Stimulated activated naive B cell treated with anti-CD40 and anti-IgM and Interleukin-4, amounts not matched to agents 10 μg/mL and 1 μg/mL and 100 μg/mL, for 72 hours (primary cell): ENCODE measurements at regions not wholly inside any gene's neighbourhood (a gene's known extent, or its start where the extent isn't known, plus 50 kb on each side); places are given as distances from the start of the nearest gene placed in this dataset.
A peak's percentile ranks its signal among the peaks of the same experiment; 100 is the strongest.

Experiments used
- ATAC-seq, 2 donors: fragments of 150-1000 bp; cut with Tn5 transposase; replicated peaks; 2 replicates each; pipeline ENCODE4 v1.10.0; 2021; ENCODE audit warnings: moderate library complexity in 1 of 2
- DNase-seq: peaks from one replicate; pipeline ENCODE4 v3.0.0; 2021
- H3K27ac Mint-ChIP-seq: one replicate; pipeline ENCODE4 v1.8.0; 2022; ENCODE audit warnings: mild to moderate bottlenecking, mixed read lengths
- H3K27me3 Mint-ChIP-seq, 2 donors: one replicate each; pipeline ENCODE4 v1.8.0; 2022; ENCODE audit warnings: mixed read lengths in 2 of 2
- H3K36me3 Mint-ChIP-seq, 2 donors: one replicate each; pipeline ENCODE4 v1.8.0; 2022; ENCODE audit warnings: mixed read lengths in 2 of 2, mild to moderate bottlenecking in 1 of 2
- H3K4me1 Mint-ChIP-seq, 2 donors: one replicate each; pipeline ENCODE4 v1.8.0; 2022; ENCODE audit warnings: mixed read lengths in 2 of 2, mild to moderate bottlenecking in 1 of 2
- H3K4me3 Mint-ChIP-seq, 2 donors: one replicate each; pipeline ENCODE4 v1.8.0; 2022; ENCODE audit warnings: mild to moderate bottlenecking in 2 of 2, mixed read lengths in 2 of 2, moderate library complexity in 1 of 2
- H3K9me3 Mint-ChIP-seq, 2 donors: one replicate each; pipeline ENCODE4 v1.8.0; 2022; ENCODE audit warnings: mixed read lengths in 2 of 2, mild to moderate bottlenecking in 1 of 2

GRCh38 chr13:53873558-53873957, 844.9 kb downstream of the OLFM4 start:
- H3K36me3 Mint-ChIP-seq = no peaks in the 10 kb centered on the region
- no peaks in the 10 kb centered on the region for H3K27me3 Mint-ChIP-seq
- H3K4me1 Mint-ChIP-seq = no peaks in the 10 kb centered on the region
- DNase-seq (no peak), ATAC-seq (no peak)
- H3K4me3 Mint-ChIP-seq = no peak overlapping the region
- no peak overlapping the region for H3K27ac Mint-ChIP-seq
- H3K9me3 Mint-ChIP-seq = peaks cover 0 to 5% of the 10 kb centered on the region in 2 donors

GRCh38 chr13:53878861-53879260, 850.2 kb downstream of the OLFM4 start:
- no peaks in the 10 kb centered on the region for H3K36me3 Mint-ChIP-seq
- H3K4me3 Mint-ChIP-seq = no peak overlapping the region
- H3K9me3 Mint-ChIP-seq = peaks cover 2 to 4% of the 10 kb centered on the region in 2 donors
- no peak for ATAC-seq
- DNase-seq = no peak
- no peaks in the 10 kb centered on the region for H3K27me3 Mint-ChIP-seq
- no peak overlapping the region for H3K27ac Mint-ChIP-seq
- H3K4me1 Mint-ChIP-seq = no peaks in the 10 kb centered on the region

- Mint-ChIP-seq H3K4me1 (no peaks in the 10 kb centered on the region), H3K27me3 (no peaks in the 10 kb centered on the region), H3K9me3 (peaks cover 2 to 4% of the 10 kb centered on the region in 2 donors), H3K4me3 (no peak overlapping the region), H3K27ac (no peak overlapping the region), H3K36me3 (no peaks in the 10 kb centered on the region)
- DNase-seq (no peak), ATAC-seq (no peak)
These were observed 857.4 kb downstream of the OLFM4 start for GRCh38 chr13:53885997-53886396.

GRCh38 chr13:53890696-53891095, 862.1 kb downstream of the OLFM4 start:
- Mint-ChIP-seq H3K4me1 (no peaks in the 10 kb centered on the region), H3K27ac (no peak overlapping the region), H3K9me3 (peaks cover 0 to 3% of the 10 kb centered on the region in 2 donors), H3K4me3 (no peak overlapping the region), H3K36me3 (no peaks in the 10 kb centered on the region), H3K27me3 (no peaks in the 10 kb centered on the region)
- DNase-seq = no peak
- ATAC-seq = no peak

GRCh38 chr13:53901593-53901992, 873.0 kb downstream of the OLFM4 start:
- H3K9me3 Mint-ChIP-seq = peaks cover 3 to 7% of the 10 kb centered on the region in 2 donors
- no peak overlapping the region for H3K4me3 Mint-ChIP-seq
- H3K4me1 Mint-ChIP-seq = no peaks in the 10 kb centered on the region
- H3K36me3 Mint-ChIP-seq = no peaks in the 10 kb centered on the region
- ATAC-seq = no peak
- H3K27ac Mint-ChIP-seq = no peak overlapping the region
- no peaks in the 10 kb centered on the region for H3K27me3 Mint-ChIP-seq
- DNase-seq = no peak

- H3K4me1 Mint-ChIP-seq = no peaks in the 10 kb centered on the region
- no peak overlapping the region for H3K4me3 Mint-ChIP-seq
- H3K27ac Mint-ChIP-seq = no peak overlapping the region
- H3K9me3 Mint-ChIP-seq = peaks cover 3 to 7% of the 10 kb centered on the region in 2 donors
- H3K36me3 Mint-ChIP-seq = no peaks in the 10 kb centered on the region
- ATAC-seq (no peak), DNase-seq (no peak)
- no peaks in the 10 kb centered on the region for H3K27me3 Mint-ChIP-seq
These were observed 879.3 kb downstream of the OLFM4 start for GRCh38 chr13:53907891-53908290.

GRCh38 chr13:53920916-53921315, 892.3 kb downstream of the OLFM4 start:
- peaks cover 4 to 10% of the 10 kb centered on the region in 2 donors for H3K9me3 Mint-ChIP-seq
- H3K4me1 Mint-ChIP-seq = no peaks in the 10 kb centered on the region
- no peak overlapping the region for H3K27ac Mint-ChIP-seq
- DNase-seq = no peak
- no peaks in the 10 kb centered on the region for H3K36me3 Mint-ChIP-seq
- H3K4me3 Mint-ChIP-seq = no peak overlapping the region
- no peak for ATAC-seq
- no peaks in the 10 kb centered on the region for H3K27me3 Mint-ChIP-seq

GRCh38 chr13:53921473-53921872, 892.9 kb downstream of the OLFM4 start:
- ATAC-seq (peak in 1 of 2 donors; percentile 10), DNase-seq (no peak)
- Mint-ChIP-seq H3K27me3 (no peaks in the 10 kb centered on the region), H3K9me3 (peaks cover 4 to 8% of the 10 kb centered on the region in 2 donors), H3K36me3 (no peaks in the 10 kb centered on the region), H3K4me3 (no peak overlapping the region), H3K4me1 (no peaks in the 10 kb centered on the region), H3K27ac (no peak overlapping the region)

- Mint-ChIP-seq H3K9me3 (peaks cover 3 to 4% of the 10 kb centered on the region in 2 donors), H3K27me3 (no peaks in the 10 kb centered on the region), H3K27ac (no peak overlapping the region), H3K4me1 (no peaks in the 10 kb centered on the region), H3K36me3 (no peaks in the 10 kb centered on the region), H3K4me3 (no peak overlapping the region)
- ATAC-seq (no peak), DNase-seq (no peak)
These were observed 913.1 kb downstream of the OLFM4 start for GRCh38 chr13:53941588-53942190.

GRCh38 chr13:53946500-53946899, 917.9 kb downstream of the OLFM4 start:
- DNase-seq (no peak), ATAC-seq (no peak)
- no peak overlapping the region for H3K4me3 Mint-ChIP-seq
- no peak overlapping the region for H3K27ac Mint-ChIP-seq
- no peaks in the 10 kb centered on the region for H3K27me3 Mint-ChIP-seq
- no peaks in the 10 kb centered on the region for H3K36me3 Mint-ChIP-seq
- H3K9me3 Mint-ChIP-seq = peaks cover 3 to 6% of the 10 kb centered on the region in 2 donors
- no peaks in the 10 kb centered on the region for H3K4me1 Mint-ChIP-seq

- no peak for ATAC-seq
- no peaks in the 10 kb centered on the region for H3K27me3 Mint-ChIP-seq
- no peaks in the 10 kb centered on the region for H3K36me3 Mint-ChIP-seq
- no peak overlapping the region for H3K4me3 Mint-ChIP-seq
- peaks cover 0 to 2% of the 10 kb centered on the region in 2 donors for H3K9me3 Mint-ChIP-seq
- H3K27ac Mint-ChIP-seq = no peak overlapping the region
- no peaks in the 10 kb centered on the region for H3K4me1 Mint-ChIP-seq
- DNase-seq = no peak
These were observed 924.6 kb downstream of the OLFM4 start for GRCh38 chr13:53953183-53953582.
